CD4-positive, alpha-beta memory T cell (primary cell): ENCODE measurements at regions not wholly inside any gene's neighbourhood (a gene's known extent, or its start where the extent isn't known, plus 50 kb on each side); places are given as distances from the start of the nearest gene placed in this dataset.
A peak's percentile ranks its signal among the peaks of the same experiment; 100 is the strongest.

Source experiments
- CTCF ChIA-PET: fragments of 350-600 bp; sonication (Branson Sonifier 250); formaldehyde crosslinking; loops from one replicate; lab custom pipeline; 2021; ENCODE audit warnings: inconsistent platforms; ENCODE audit not compliant: partially characterized antibody; lab: Charles Lee
- POLR2A ChIA-PET: fragments of 350-600 bp; sonication (Branson Sonifier 250); formaldehyde crosslinking; loops from one replicate; lab custom pipeline; 2021; ENCODE audit not compliant: partially characterized antibody; lab: Charles Lee
- DNase-seq, 5 donors: peaks; one replicate each; pipeline versions ENCODE4 v3.0.0 to v3.0.0-alpha.2; 2020 to 2022; ENCODE audit warnings: mixed read lengths in 1 of 5
- H3K27ac ChIP-seq: one replicate; pipeline ENCODE4 v1.7.0; 2013; ENCODE audit warnings: low read depth, low read length
- H3K27me3 ChIP-seq: 2 replicates; pipeline ENCODE4 v1.7.0; 2013; ENCODE audit warnings: mild to moderate bottlenecking, low read length, moderate library complexity; ENCODE audit not compliant: insufficient read depth
- H3K36me3 ChIP-seq: 2 replicates; pipeline ENCODE4 v1.7.0; 2013; ENCODE audit warnings: mild to moderate bottlenecking, low read length, moderate library complexity; ENCODE audit not compliant: insufficient read depth
- H3K4me1 ChIP-seq: 2 replicates; pipeline ENCODE4 v1.7.0; 2013; ENCODE audit warnings: mild to moderate bottlenecking, low read length, moderate library complexity; ENCODE audit not compliant: insufficient read depth
- H3K4me3 ChIP-seq, 2 donors: one replicate each; pipeline ENCODE4 v1.7.0; 2013; ENCODE audit warnings: low read length in 2 of 2, mild to moderate bottlenecking in 1 of 2
- H3K9me3 ChIP-seq, 2 donors: one replicate each; pipeline ENCODE4 v1.7.0; 2013; ENCODE audit warnings: low read length in 2 of 2, control low read depth in 1 of 2; ENCODE audit not compliant: control insufficient read depth in 1 of 2
- H3K27ac Mint-ChIP-seq, 7 donors: one replicate each; pipeline ENCODE4 v1.8.0; 2020 to 2021; ENCODE audit warnings: mixed read lengths in 7 of 7, mild to moderate bottlenecking in 6 of 7, inconsistent platforms in 3 of 7, moderate library complexity in 3 of 7
- H3K27me3 Mint-ChIP-seq, 2 donors: one replicate each; pipeline ENCODE4 v1.8.0; 2020 to 2021; ENCODE audit warnings: mixed read lengths in 2 of 2
- H3K36me3 Mint-ChIP-seq, 2 donors: one replicate each; pipeline ENCODE4 v1.8.0; 2020 to 2021; ENCODE audit warnings: mixed read lengths in 2 of 2, inconsistent platforms in 1 of 2, mild to moderate bottlenecking in 1 of 2
- H3K4me1 Mint-ChIP-seq, 4 donors: one replicate each; pipeline ENCODE4 v1.8.0; 2020 to 2021; ENCODE audit warnings: mixed read lengths in 4 of 4, mild to moderate bottlenecking in 1 of 4
- H3K4me3 Mint-ChIP-seq, 8 donors: one replicate each; pipeline ENCODE4 v1.8.0; 2020 to 2021; ENCODE audit warnings: mixed read lengths in 8 of 8, mild to moderate bottlenecking in 7 of 8, moderate library complexity in 6 of 8, inconsistent platforms in 3 of 8
- H3K9me3 Mint-ChIP-seq, 8 donors: one replicate each; pipeline ENCODE4 v1.8.0; 2020 to 2021; ENCODE audit warnings: mixed read lengths in 8 of 8, mild to moderate bottlenecking in 5 of 8, inconsistent platforms in 3 of 8, moderate library complexity in 1 of 8
- intact Hi-C: fragments of 100-400 bp; cut with micrococcal nuclease; formaldehyde crosslinking; loops from one replicate; pipeline ENCODE4 v1.15.1; 2023

GRCh38 chr9:711761-712553, 129.5 kb upstream of the DMRT1 start:
- no peaks in the 10 kb centered on the region for H3K36me3 ChIP-seq
- intact Hi-C loops: no loop called here
- H3K4me1 ChIP-seq: no peaks in the 10 kb centered on the region
- H3K27me3 ChIP-seq: no peaks in the 10 kb centered on the region
- no peaks in the 10 kb centered on the region for H3K9me3 ChIP-seq
- H3K27ac ChIP-seq: no peak overlapping the region
- peaks cover 11 to 25% of the 10 kb centered on the region in 2 donors for H3K36me3 Mint-ChIP-seq
- H3K4me3 Mint-ChIP-seq: peak overlapping the region in 1 of 8 donors; percentile 27
- H3K9me3 Mint-ChIP-seq: no peaks in the 10 kb centered on the region
- no peak for DNase-seq
- peaks cover 0 to 6% (median under 1%) of the 10 kb centered on the region in 4 donors for H3K4me1 Mint-ChIP-seq
- H3K27ac Mint-ChIP-seq: peak overlapping the region in 1 of 7 donors; percentile 29
- no peak overlapping the region for H3K4me3 ChIP-seq
- ChIA-PET POLR2A (no interaction called here), CTCF (no interaction called here)
- peaks cover 2% of the 10 kb centered on the region in 2 donors for H3K27me3 Mint-ChIP-seq

- no peak overlapping the region for H3K27ac ChIP-seq
- H3K4me3 ChIP-seq: no peak overlapping the region
- no peaks in the 10 kb centered on the region for H3K36me3 ChIP-seq
- Mint-ChIP-seq H3K27me3 (peaks cover 2 to 3% of the 10 kb centered on the region in 2 donors), H3K4me1 (peaks cover 0 to 5% (median 0%) of the 10 kb centered on the region in 4 donors), H3K27ac (no peak overlapping the region), H3K36me3 (peaks cover 11 to 25% of the 10 kb centered on the region in 2 donors), H3K9me3 (no peaks in the 10 kb centered on the region), H3K4me3 (no peak overlapping the region)
- no peaks in the 10 kb centered on the region for H3K4me1 ChIP-seq
- ChIA-PET CTCF (no interaction called here), POLR2A (no interaction called here)
- DNase-seq: no peak
- H3K9me3 ChIP-seq: no peaks in the 10 kb centered on the region
- H3K27me3 ChIP-seq: no peaks in the 10 kb centered on the region
- intact Hi-C loops: no loop called here
Measured at GRCh38 chr9:712643-713042, 128.9 kb upstream of the DMRT1 start.

- no peaks in the 10 kb centered on the region for H3K36me3 ChIP-seq
- H3K27ac ChIP-seq: no peak overlapping the region
- Mint-ChIP-seq H3K4me1 (peaks cover 0 to 5% (median 0%) of the 10 kb centered on the region in 4 donors), H3K27ac (no peak overlapping the region), H3K36me3 (peaks cover 11 to 25% of the 10 kb centered on the region in 2 donors), H3K4me3 (no peak overlapping the region), H3K27me3 (peaks cover 2 to 3% of the 10 kb centered on the region in 2 donors), H3K9me3 (no peaks in the 10 kb centered on the region)
- H3K9me3 ChIP-seq: no peaks in the 10 kb centered on the region
- no peaks in the 10 kb centered on the region for H3K4me1 ChIP-seq
- DNase-seq: no peak
- no peaks in the 10 kb centered on the region for H3K27me3 ChIP-seq
- ChIA-PET POLR2A (no interaction called here), CTCF (no interaction called here)
- intact Hi-C loops: no loop called here
- H3K4me3 ChIP-seq: no peak overlapping the region
Measured at GRCh38 chr9:713091-713490, 128.4 kb upstream of the DMRT1 start.

GRCh38 chr9:714675-715074, 126.8 kb upstream of the DMRT1 start:
- intact Hi-C loops: no loop called here
- DNase-seq: no peak
- ChIA-PET CTCF (no interaction called here), POLR2A (no interaction called here)
- Mint-ChIP-seq H3K4me1 (no peaks in the 10 kb centered on the region), H3K9me3 (no peaks in the 10 kb centered on the region), H3K36me3 (peaks cover 11 to 25% of the 10 kb centered on the region in 2 donors), H3K4me3 (no peak overlapping the region), H3K27me3 (peaks cover 0 to 1% of the 10 kb centered on the region in 2 donors), H3K27ac (no peak overlapping the region)
- Histone ChIP-seq H3K27ac (no peak overlapping the region), H3K27me3 (no peaks in the 10 kb centered on the region), H3K9me3 (no peaks in the 10 kb centered on the region), H3K4me3 (no peak overlapping the region), H3K4me1 (no peaks in the 10 kb centered on the region), H3K36me3 (no peaks in the 10 kb centered on the region)

- DNase-seq: no peak
- Histone ChIP-seq H3K9me3 (no peaks in the 10 kb centered on the region), H3K27me3 (no peaks in the 10 kb centered on the region), H3K36me3 (no peaks in the 10 kb centered on the region), H3K4me3 (no peak overlapping the region), H3K27ac (no peak overlapping the region), H3K4me1 (no peaks in the 10 kb centered on the region)
- CTCF ChIA-PET: no interaction called here
- Mint-ChIP-seq H3K4me1 (no peaks in the 10 kb centered on the region), H3K27ac (no peak overlapping the region), H3K9me3 (no peaks in the 10 kb centered on the region), H3K36me3 (peaks cover 11 to 25% of the 10 kb centered on the region in 2 donors), H3K4me3 (no peak overlapping the region), H3K27me3 (peaks cover 0 to 1% of the 10 kb centered on the region in 2 donors)
- POLR2A ChIA-PET: no interaction called here
- intact Hi-C loops: no loop called here
Measured at GRCh38 chr9:715300-715699, 126.2 kb upstream of the DMRT1 start.

GRCh38 chr9:715743-716400, 125.6 kb upstream of the DMRT1 start:
- CTCF ChIA-PET: no interaction called here
- Histone ChIP-seq H3K9me3 (no peaks in the 10 kb centered on the region), H3K36me3 (no peaks in the 10 kb centered on the region), H3K27ac (no peak overlapping the region), H3K4me3 (no peak overlapping the region), H3K4me1 (no peaks in the 10 kb centered on the region), H3K27me3 (no peaks in the 10 kb centered on the region)
- intact Hi-C loops: no loop called here
- Mint-ChIP-seq H3K27me3 (peaks cover 0 to 3% of the 10 kb centered on the region in 2 donors), H3K4me3 (no peak overlapping the region), H3K36me3 (peaks cover 8 to 21% of the 10 kb centered on the region in 2 donors), H3K4me1 (peaks cover 0 to 2% (median 0%) of the 10 kb centered on the region in 4 donors), H3K27ac (no peak overlapping the region), H3K9me3 (no peaks in the 10 kb centered on the region)
- DNase-seq: no peak
- POLR2A ChIA-PET: no interaction called here

- no peak overlapping the region for H3K27ac Mint-ChIP-seq
- DNase-seq: no peak
- ChIA-PET CTCF (no interaction called here), POLR2A (no interaction called here)
- Histone ChIP-seq H3K4me1 (no peaks in the 10 kb centered on the region), H3K4me3 (no peak overlapping the region), H3K27me3 (no peaks in the 10 kb centered on the region), H3K9me3 (no peaks in the 10 kb centered on the region), H3K27ac (no peak overlapping the region), H3K36me3 (no peaks in the 10 kb centered on the region)
- intact Hi-C loops: no loop called here
- peaks cover 0 to 2% (median 0%) of the 10 kb centered on the region in 4 donors for H3K4me1 Mint-ChIP-seq
- peaks cover 0 to 4% of the 10 kb centered on the region in 2 donors for H3K27me3 Mint-ChIP-seq
- peaks cover 0 to 4% of the 10 kb centered on the region in 2 donors for H3K36me3 Mint-ChIP-seq
- H3K4me3 Mint-ChIP-seq: no peak overlapping the region
- no peaks in the 10 kb centered on the region for H3K9me3 Mint-ChIP-seq
Measured at GRCh38 chr9:717722-718121, 123.8 kb upstream of the DMRT1 start.
